DOHH2 (cell line): ENCODE measurements at regions not wholly inside any gene's neighbourhood (a gene's known extent, or its start where the extent isn't known, plus 50 kb on each side); places are given as distances from the start of the nearest gene placed in this dataset.

Source experiments
- EZH2phosphoT487 ChIP-seq: fragments of 200-600 bp; sonication (generic); IDR thresholded peaks from 2 replicates; pipeline ENCODE4 v1.6.1; 2017; ENCODE audit warnings: borderline replicate concordance, mild to moderate bottlenecking, antibody characterized with exemption, low read length, moderate library complexity, mixed read lengths
- TF ChIP-seq, protein P1 (sequence below): fragments of 200-600 bp; sonication (generic); IDR thresholded peaks from one replicate; pipeline ENCODE4 v1.5.1; 2014; ENCODE audit warnings: antibody characterized with exemption, mild to moderate bottlenecking, low read depth, low read length; ENCODE audit not compliant: poor library complexity, severe bottlenecking

GRCh38 chr5:54608423-54609085 lies 91.0 kb downstream of the SNX18 start:
- TF ChIP-seq, protein P1, sequence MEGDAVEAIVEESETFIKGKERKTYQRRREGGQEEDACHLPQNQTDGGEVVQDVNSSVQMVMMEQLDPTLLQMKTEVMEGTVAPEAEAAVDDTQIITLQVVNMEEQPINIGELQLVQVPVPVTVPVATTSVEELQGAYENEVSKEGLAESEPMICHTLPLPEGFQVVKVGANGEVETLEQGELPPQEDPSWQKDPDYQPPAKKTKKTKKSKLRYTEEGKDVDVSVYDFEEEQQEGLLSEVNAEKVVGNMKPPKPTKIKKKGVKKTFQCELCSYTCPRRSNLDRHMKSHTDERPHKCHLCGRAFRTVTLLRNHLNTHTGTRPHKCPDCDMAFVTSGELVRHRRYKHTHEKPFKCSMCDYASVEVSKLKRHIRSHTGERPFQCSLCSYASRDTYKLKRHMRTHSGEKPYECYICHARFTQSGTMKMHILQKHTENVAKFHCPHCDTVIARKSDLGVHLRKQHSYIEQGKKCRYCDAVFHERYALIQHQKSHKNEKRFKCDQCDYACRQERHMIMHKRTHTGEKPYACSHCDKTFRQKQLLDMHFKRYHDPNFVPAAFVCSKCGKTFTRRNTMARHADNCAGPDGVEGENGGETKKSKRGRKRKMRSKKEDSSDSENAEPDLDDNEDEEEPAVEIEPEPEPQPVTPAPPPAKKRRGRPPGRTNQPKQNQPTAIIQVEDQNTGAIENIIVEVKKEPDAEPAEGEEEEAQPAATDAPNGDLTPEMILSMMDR: no peak
- TF ChIP-seq EZH2phosphoT487: no peak
